NCI-H446 treated with DMSO at 0.1 percent for 48 hours (cell line): ENCODE measurements at regions not wholly inside any gene's neighbourhood (a gene's known extent, or its start where the extent isn't known, plus 50 kb on each side); places are given as distances from the start of the nearest gene placed in this dataset.

ENCODE experiments used
- DNase-seq: peaks from one replicate; lab custom pipeline; 2025; lab: John Stamatoyannopoulos, UW

- DNase-seq: no peak
Measured at GRCh38 chr5:56549096-56549886, 266.1 kb upstream of the MAP3K1 start.

DNA sequence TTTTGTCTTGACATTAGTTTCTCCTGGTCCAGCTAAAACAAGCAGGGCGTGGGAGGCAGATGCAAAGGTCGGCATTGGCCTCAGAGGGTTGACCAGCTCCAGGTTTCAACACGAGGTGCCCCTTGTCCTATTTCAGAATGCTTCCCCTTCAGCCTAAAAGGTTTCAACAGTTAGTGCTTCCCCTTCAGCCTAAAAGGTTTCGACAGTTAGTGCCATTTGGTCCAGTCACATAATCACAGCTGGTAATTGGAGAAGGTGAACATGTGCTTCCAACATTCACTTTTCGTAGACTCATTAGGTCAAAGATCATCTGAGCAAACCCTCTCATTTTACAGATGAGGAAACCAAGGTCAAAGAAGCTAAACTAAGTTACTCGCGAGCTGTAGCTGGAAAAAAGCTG is 270.3 kb upstream of the MAP3K1 start:
- no peak for DNase-seq

DNA sequence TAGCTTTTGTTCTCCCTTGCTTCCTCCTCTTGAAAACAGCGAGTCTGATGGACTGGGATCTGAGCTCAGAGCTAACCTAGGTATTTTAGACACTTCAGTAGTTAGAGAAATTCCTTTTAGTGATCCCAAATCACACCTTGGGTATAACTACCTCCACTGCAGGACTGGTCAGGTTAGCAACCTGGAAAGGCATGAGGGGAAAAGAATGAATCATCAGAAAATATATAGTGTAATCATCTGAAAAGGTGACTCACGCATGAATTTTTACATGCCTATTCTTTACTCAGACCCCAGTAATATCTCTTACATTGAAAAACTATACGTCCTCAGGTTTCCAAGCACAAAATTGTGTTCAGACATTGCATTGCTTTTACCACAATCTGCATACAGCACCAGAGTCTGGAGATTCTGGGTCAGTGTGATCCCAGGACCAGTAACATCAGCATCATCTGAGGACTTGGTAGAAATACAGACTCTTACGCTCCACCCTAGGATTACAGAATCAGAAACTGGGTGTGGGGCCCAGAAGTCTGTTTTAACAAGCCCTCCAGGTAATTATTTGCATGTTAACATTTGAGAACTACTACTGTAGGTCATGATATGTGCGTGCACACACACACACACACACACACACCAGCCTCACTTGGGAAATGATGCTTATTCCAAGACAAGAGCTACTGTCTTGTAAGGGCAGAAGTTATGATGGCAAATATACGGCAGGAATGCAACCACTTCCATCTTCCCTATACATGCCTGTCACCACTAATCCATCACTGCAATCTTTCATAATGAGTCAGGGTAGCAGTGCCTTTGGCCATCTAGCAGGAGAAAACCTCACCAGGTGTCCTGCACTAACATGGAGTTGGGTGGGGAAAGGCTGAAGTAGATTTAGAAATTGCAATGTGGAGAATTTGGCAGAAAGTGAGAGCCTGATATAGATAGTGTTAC is 271.6 kb upstream of the MAP3K1 start:
- no peak for DNase-seq

- DNase-seq: no peak
Measured at GRCh38 chr5:56540266-56540665, 275.1 kb upstream of the MAP3K1 start.

- DNase-seq: no peak
Measured at GRCh38 chr5:56538580-56538979, 276.8 kb upstream of the MAP3K1 start.

DNA sequence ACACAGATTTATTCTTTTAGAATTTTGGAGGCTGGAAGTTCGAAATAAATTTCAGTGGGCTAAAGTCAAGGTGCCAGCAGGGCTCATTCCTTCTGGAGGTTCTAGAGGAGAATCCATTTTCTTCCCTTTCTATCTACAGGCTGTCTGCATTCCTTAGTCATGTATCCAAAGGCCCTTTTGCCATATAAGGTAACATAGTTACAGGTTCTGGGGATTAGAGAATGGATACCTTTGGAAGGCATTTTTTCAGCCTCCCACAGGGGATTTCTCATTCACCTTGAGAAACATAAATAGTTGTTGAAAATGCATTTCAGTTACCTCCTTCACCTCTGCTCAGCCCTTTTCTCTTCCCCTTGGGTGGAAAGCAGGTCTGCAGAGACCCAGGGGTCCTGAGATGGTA is 280.0 kb upstream of the MAP3K1 start:
- no peak for DNase-seq

DNA sequence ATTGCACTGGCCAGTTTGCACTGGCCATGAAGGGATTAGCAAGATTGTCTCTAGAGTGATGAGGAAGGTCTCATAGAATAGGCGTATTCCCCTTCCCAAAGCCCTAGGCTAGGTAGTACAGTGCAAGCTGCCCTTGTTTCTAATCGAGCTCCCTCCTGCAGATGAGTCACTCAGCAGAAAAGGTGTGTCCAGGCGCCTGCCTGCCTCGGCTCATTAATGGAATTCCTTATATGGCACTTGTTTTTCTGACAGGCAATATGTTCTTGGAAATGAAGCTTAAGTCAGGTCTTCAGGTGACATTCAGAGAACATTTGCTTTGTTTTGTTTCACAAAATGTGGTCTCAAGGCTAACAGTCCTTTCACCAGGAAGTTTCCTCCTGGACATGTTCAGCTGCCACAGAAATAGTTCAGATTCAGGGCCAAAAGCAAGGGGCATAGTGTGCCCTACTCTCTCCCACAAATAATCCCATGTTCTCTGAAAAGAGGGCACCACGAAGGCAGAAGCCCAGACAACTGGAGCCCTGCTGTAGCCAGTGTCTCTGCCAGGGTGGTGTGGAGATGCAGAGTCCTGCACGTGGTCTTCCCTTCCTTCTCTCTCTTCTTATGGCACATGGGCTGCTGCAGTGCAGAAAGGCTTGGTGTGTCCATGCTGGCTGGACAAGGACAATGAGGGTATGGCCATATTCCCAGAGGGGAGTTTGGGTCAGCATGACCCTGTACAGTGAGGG is 281.1 kb upstream of the MAP3K1 start:
- DNase-seq: no peak

DNA sequence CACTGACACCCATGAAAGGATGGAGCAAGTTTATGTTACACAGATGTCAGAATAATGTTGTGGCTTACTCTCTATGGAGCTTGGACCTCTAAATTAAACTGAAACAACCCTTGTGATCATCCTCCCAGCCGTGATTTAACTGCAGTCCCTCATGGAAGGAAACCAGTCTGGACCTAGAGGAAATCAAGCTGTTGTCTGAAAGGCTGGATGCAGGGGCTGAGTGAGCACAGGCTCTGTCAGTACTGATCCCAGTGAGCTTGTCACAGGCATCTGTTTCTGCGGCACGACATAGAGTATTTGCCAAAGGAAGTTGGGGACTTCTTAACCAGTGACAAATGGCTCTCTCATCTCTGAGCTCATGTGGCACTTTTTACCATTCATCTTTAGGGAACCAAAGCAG is 282.9 kb upstream of the MAP3K1 start:
- no peak for DNase-seq

GRCh38 chr5:56530626-56531138 is 284.7 kb upstream of the MAP3K1 start:
- DNase-seq: no peak

DNA sequence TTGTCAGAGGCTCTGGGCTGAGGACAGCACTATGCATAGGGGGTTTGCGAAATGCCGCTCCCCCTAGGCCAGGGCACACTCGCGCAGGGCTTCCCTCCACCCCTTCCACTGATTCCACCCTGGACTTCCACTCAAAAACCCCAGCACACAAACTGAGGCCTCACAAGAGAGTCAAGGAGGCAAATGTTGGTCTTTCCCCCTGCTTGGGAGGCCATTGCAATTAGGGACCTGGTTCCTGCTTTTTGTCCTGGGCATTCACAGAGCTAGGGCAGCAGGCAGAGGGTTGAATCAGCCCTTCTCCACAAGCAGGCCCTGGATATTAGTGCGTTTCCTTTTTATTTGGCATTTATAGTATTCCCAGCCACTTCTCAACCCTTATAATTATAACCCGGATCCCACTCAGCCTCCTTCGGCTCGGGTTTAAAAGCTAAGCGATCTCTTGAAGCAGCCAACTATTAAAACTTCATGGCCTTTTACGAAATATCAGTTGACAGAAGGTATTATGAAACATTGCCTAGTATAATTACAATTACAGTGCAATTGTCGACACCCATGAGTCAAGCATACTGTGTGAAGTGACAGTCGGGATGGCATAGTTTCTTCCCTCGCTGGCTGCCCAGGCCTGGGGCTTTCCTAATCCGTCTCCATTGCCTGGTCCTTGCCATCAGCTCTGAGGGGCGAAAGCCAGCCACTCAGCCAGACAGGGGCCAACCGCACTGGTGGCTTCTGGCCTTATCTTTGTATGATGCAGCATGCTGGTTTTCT is 285.5 kb upstream of the MAP3K1 start:
- DNase-seq: no peak

DNA sequence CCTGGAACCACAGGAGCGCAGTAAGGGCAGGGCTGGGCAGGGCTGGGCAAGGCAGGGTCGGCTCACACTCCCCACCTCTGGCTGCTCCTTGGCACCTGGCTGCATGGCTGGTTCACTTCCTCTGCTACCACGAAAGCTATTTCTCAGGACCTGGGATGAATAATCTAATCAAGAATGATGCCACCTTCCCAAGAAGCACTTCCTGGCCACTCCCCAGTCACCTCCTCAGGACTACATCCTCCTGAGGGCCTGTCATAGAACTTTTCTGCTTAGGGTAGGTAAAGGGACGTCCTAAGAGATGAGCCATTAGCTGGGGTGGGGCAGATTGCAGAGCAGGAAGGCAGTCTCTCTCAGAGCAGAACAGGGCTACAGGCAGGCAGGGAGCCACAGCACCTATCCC is 288.2 kb upstream of the MAP3K1 start:
- no peak for DNase-seq

DNA sequence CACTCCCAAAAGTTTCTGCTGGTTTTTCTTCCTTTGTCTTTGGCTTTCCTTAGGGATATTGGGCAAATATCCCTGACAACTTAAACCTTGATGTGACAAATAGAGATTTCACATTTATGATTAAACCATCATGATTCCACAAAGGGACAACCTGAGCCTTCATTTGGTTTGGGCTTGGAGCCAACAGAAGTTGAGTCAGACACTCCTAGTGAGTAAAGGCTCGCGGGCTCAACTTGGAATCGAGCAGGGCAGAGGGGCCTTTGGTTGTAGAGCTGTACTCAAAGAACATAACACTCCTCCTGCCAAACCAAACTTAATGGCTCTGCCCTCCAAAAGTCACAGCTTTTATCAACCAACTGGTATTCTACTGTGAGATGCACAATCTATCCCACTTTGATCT is 290.2 kb upstream of the MAP3K1 start:
- DNase-seq: no peak

DNA sequence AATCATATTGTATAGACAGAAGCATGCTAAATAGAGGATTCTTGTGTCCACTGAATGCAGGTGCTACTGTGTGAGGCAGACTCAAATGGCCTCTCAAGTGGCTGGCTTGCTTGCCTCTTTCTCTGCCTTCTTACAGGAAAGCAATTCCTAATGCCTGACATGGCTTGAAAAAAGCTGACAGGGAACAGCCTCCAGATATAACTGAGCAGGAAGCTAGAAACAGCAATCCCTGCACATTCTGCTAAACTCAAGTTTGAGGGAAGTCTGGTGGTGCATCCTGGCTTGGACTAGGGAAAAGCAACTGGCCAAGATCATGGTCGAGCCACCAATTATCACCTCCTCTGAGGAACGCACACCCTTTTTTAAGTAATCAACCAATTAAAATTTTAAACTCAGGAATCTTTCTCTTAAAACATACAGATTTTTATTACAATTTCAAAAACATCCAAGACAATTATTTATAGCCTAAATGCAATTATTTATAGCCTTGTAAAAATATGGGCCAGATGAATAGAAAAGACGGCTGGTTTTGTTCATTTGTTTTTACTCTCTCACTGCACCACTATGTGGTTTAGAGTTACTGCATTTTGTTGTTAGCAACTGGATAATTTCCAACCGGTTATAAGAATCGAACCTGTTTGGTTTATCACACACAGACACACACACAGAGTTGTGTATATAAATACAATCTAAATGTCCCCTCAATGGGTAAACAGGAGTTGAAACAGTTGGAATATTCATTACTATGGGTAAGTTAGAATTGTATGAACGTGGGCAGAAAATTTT is 290.9 kb upstream of the ANKRD55 start:
- no peak for DNase-seq

- DNase-seq: no peak
Measured at GRCh38 chr5:56522960-56523359, 289.8 kb upstream of the ANKRD55 start.

- no peak for DNase-seq
Measured at GRCh38 chr5:56522169-56522568, 289.0 kb upstream of the ANKRD55 start.

DNA sequence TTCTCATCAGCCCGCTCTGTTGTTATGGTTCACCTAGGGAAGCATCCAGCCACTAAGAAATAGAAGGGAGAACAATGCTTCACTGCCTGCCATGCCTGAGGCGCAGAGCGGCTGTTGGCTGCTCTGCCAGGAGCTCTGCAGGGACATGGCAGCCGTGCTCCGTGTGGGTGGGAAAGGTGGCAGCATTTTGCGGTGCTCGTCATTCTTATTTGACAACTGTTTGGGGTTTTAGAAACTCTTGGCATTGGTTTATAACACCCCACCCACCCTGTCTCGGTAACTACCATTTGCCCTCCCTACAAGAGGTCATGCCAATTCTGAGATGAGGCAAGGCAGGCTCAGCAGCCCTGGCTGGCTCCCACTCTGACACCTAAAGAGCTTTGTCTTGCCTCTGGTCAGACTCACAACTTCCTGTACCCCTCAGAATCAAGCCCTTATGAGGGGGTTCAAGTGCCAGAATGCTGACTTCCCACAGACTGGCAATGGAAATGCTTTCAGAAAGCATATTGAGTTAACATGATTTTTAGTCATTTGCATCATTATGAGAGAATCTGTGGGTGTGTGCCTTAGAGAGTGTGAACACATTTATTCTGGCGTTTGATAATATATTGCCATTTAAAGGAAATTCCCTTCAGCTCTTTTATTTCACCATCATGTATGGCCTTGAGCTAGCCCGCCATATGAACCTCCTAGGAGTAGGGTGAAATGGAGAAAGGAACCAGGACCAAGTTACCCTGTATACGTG is 288.0 kb upstream of the ANKRD55 start:
- DNase-seq: no peak

DNA sequence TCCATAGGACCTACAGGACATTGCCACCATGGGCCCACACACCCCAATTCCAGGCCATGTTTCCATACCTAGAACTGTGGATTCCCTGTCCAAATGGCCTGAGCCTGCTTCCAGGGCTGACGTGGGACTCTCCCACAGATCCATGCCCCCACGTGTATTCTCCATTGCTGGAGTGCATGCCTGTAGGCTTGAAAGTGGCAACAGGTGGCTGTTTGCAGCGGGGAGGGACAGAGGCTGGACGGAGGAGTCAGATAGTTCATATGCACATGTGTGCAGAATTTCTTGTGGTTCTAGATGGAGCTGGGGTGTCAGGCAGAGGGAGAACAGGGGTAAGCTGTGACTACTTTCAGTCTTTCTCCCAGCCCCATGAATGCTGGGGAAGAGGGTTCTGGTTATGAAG is 285.7 kb upstream of the ANKRD55 start:
- DNase-seq: no peak

DNA sequence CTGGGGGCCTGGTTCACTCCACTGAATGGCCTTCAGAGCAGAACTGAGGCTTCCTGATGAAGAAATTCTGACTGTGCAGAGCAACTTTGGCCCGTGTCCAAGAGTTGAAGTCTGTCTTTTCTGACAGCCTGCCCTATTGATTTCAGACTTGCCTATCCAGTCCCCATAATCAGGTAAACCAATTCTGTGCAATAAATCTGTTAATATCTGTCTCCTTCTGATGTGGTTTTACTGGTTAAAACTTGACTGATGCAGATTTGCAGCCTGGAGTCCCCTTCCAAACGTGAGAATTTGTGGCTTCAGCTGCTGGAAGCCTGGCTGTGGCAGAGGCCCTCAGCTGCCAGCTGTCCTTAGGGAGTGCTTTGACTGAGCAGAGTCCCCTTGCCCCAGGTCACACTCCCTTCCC is 283.9 kb upstream of the ANKRD55 start:
- peak; percentile 11 for DNase-seq

DNA sequence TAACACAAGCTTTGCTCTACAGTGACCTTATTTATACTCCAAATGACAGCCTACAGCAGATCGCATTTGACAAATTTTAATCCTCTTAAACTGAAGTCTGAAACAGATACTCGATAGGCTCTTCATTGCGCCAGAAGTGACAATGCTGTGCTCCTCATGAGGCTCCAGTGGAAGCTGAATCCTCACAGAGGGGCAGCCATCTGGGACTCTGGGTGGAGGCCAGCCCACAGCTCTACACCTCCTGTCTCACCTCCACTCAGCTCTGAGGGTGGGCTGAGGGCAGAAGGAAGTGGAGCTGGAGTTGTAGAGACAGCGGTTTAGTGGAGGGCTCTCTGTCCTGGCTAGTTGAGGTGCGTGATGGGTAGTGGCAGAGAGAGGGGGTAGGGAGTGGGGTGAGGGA is 283.3 kb upstream of the ANKRD55 start:
- DNase-seq: peak; percentile 10

GRCh38 chr5:56516035-56516434 is 282.9 kb upstream of the ANKRD55 start:
- peak; percentile 26 for DNase-seq
